Kidney (tissue), 13 donors: ENCODE measurements at regions not wholly inside any gene's neighbourhood (a gene's known extent, or its start where the extent isn't known, plus 50 kb on each side); places are given as distances from the start of the nearest gene placed in this dataset.

Experiments
- DNase-seq, 5 donors: peaks; one replicate each; pipeline ENCODE4 v3.0.0-alpha.2; 2013 to 2020
- FAIRE-seq: peaks from 2 replicates; lab custom pipeline; 2012; peaks lifted over from hg19 to GRCh38; lab: Jason Lieb, UNC
- H3K27ac ChIP-seq, 2 donors: one replicate each; pipeline ENCODE4 v1.7.0; 2013; ENCODE audit warnings: low read depth in 2 of 2, low read length in 2 of 2, inconsistent platforms in 1 of 2
- H3K27me3 ChIP-seq: one replicate; pipeline ENCODE4 v1.7.1; 2013; ENCODE audit warnings: low read length, inconsistent platforms; ENCODE audit not compliant: control insufficient read depth, insufficient read depth
- H3K36me3 ChIP-seq, 3 donors: one replicate each; pipeline versions ENCODE4 v1.7.0 to v1.7.1; 2013; ENCODE audit warnings: low read length in 3 of 3, control low read depth in 1 of 3, inconsistent platforms in 1 of 3; ENCODE audit not compliant: insufficient read depth in 3 of 3, control insufficient read depth in 2 of 3
- H3K4me1 ChIP-seq, 3 donors: one replicate each; pipeline versions ENCODE4 v1.7.0 to v1.7.1; 2013; ENCODE audit warnings: low read length in 3 of 3, inconsistent platforms in 1 of 3, low read depth in 1 of 3; ENCODE audit not compliant: control insufficient read depth in 2 of 3, insufficient read depth in 2 of 3
- H3K4me3 ChIP-seq, 3 donors: one replicate each; pipeline versions ENCODE4 v1.7.0 to v1.8.1; 2013; ENCODE audit warnings: low read length in 3 of 3, control low read depth in 1 of 3, inconsistent platforms in 1 of 3
- H3K9ac ChIP-seq, 3 donors: one replicate each; pipeline versions ENCODE4 v1.7.0 to v1.7.1; 2013; ENCODE audit warnings: low read length in 3 of 3, control low read depth in 1 of 3, inconsistent platforms in 1 of 3
- H3K9me3 ChIP-seq, 3 donors: one replicate each; pipeline versions ENCODE4 v1.7.0 to v1.7.1; 2013; ENCODE audit warnings: low read length in 3 of 3, control low read depth in 1 of 3, inconsistent platforms in 1 of 3; ENCODE audit not compliant: control insufficient read depth in 2 of 3, insufficient read depth in 1 of 3
- intact Hi-C: fragments of 100-400 bp; cut with DNase I; formaldehyde crosslinking; loops from one replicate; pipeline ENCODE4 v1.11.1; 2022
- TF ChIP-seq, protein P1 (sequence below): IDR thresholded peaks from 3 replicates; pipeline ENCODE4 v1.5.1; 2012; ENCODE audit warnings: mild to moderate bottlenecking, moderate library complexity, borderline replicate concordance; ENCODE audit not compliant: insufficient read depth; ENCODE audit errors: extremely low read depth
- donor health status: control.
- donor health status: control.
- donor health status: control.
- donor health status: control.
- donor health status: control.
- donor health status: DM: yes; HTN: yes; CAD: no.
- donor health status: Normal renal cell carcinoma (clear cell type).

DNA sequence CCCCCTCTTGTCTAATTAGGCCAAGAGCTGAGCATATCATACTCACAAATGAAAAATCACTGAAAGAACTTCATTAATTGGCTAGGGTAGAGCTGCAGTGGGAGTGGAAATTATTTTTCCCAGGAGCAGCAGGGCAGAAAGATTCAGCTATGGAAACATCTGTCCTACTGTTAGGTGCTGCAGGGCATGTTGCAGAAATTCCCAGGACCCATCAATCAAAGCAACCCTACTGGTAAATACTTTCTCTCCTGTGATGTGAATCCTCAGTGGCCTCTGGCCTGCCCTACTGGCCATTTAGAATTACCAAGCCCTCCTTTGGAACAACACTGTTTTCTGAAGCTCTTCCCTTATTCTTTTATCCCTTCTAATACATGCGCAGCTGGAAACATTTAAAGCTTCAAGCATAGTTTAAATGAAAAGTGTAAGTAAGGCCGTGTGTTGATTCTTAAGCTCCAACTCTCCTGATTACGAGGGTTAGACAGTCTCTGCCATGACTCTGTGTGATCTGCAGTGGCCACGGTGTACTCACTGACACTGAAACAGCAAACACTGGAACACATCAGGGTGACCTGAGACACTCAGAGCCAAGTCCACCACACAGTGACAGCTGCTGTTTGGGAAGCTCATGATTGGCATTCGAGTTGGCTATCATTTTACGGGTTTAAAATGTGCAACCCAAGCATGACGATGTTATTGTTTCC, 62.6 kb upstream of the TMCC3 start:
- H3K4me1 ChIP-seq, result no peaks in the 10 kb centered on the region
- H3K36me3 ChIP-seq, result no peaks in the 10 kb centered on the region
- no peak overlapping the region for H3K9ac ChIP-seq
- no peak overlapping the region for H3K4me3 ChIP-seq
- TF ChIP-seq, protein P1, sequence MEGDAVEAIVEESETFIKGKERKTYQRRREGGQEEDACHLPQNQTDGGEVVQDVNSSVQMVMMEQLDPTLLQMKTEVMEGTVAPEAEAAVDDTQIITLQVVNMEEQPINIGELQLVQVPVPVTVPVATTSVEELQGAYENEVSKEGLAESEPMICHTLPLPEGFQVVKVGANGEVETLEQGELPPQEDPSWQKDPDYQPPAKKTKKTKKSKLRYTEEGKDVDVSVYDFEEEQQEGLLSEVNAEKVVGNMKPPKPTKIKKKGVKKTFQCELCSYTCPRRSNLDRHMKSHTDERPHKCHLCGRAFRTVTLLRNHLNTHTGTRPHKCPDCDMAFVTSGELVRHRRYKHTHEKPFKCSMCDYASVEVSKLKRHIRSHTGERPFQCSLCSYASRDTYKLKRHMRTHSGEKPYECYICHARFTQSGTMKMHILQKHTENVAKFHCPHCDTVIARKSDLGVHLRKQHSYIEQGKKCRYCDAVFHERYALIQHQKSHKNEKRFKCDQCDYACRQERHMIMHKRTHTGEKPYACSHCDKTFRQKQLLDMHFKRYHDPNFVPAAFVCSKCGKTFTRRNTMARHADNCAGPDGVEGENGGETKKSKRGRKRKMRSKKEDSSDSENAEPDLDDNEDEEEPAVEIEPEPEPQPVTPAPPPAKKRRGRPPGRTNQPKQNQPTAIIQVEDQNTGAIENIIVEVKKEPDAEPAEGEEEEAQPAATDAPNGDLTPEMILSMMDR, result no peak
- H3K9me3 ChIP-seq, result no peaks in the 10 kb centered on the region
- intact Hi-C loops, result no loop called here
- no peak overlapping the region for H3K27ac ChIP-seq
- FAIRE-seq, result no peak
- no peaks in the 10 kb centered on the region for H3K27me3 ChIP-seq
- DNase-seq, result peak in 3 of 5 donors; percentile 41 to 71 (median 59)

GRCh38 chr12:94710933-94711332, 60.6 kb upstream of the TMCC3 start:
- Histone ChIP-seq H3K4me3 (no peak overlapping the region), H3K9me3 (no peaks in the 10 kb centered on the region), H3K36me3 (no peaks in the 10 kb centered on the region), H3K27ac (no peak overlapping the region), H3K4me1 (no peaks in the 10 kb centered on the region), H3K9ac (no peak overlapping the region), H3K27me3 (no peaks in the 10 kb centered on the region)
- DNase-seq, result no peak
- no peak for FAIRE-seq
- TF ChIP-seq, protein P1, result peak; percentile 26
- intact Hi-C loops, result no loop called here

- H3K27ac ChIP-seq, result no peak overlapping the region
- no peak overlapping the region for H3K9ac ChIP-seq
- H3K4me1 ChIP-seq, result peaks cover 0 to 6% (median 3%) of the 10 kb centered on the region in 3 donors
- TF ChIP-seq, protein P1, result no peak
- FAIRE-seq, result no peak
- H3K36me3 ChIP-seq, result no peaks in the 10 kb centered on the region
- intact Hi-C loops, result no loop called here
- H3K9me3 ChIP-seq, result no peaks in the 10 kb centered on the region
- no peak overlapping the region for H3K4me3 ChIP-seq
- H3K27me3 ChIP-seq, result no peaks in the 10 kb centered on the region
- peak in 4 of 5 donors; percentile 30 to 92 (median 72) for DNase-seq
These were observed 57.5 kb upstream of the TMCC3 start for GRCh38 chr12:94707892-94708291.
